Caco-2 (cell line): ENCODE measurements at regions not wholly inside any gene's neighbourhood (a gene's known extent, or its start where the extent isn't known, plus 50 kb on each side); places are given as distances from the start of the nearest gene placed in this dataset.

Source experiments
- BruUV-seq: library from RNA; stranded (reverse); fragments of 400-500 nt; replicated peaks from 2 replicates; lab custom pipeline; 2021; lab: Mats Ljungman, UMichigan
- CTCF ChIA-PET: fragments of 300-600 bp; sonication (Branson Sonifier 250); formaldehyde crosslinking; loops from one replicate; lab custom pipeline; 2022; ENCODE audit warnings: antibody characterized with exemption; lab: Charles Lee
- POLR2A ChIA-PET: fragments of 300-600 bp; sonication (Branson Sonifier 250); formaldehyde crosslinking; loops from one replicate; lab custom pipeline; 2022; ENCODE audit warnings: antibody characterized with exemption; lab: Charles Lee
- DNase-seq, 2 experiments: peaks; one replicate each; pipeline versions ENCODE4 v3.0.0 to v3.0.0-alpha.2; 2020 to 2022
- H3K27me3 ChIP-seq: replicated peaks from 2 replicates; pipeline ENCODE4 v1.6.0; 2011; ENCODE audit warnings: low read length; ENCODE audit not compliant: control insufficient read depth, insufficient read depth
- H3K36me3 ChIP-seq: 2 replicates; pipeline ENCODE4 v1.5.1; 2011; ENCODE audit warnings: low read length; ENCODE audit not compliant: control insufficient read depth, insufficient read depth
- H3K4me1 ChIP-seq: fragments of 250-450 bp; sonication (Bioruptor Pico); 2 replicates; pipeline ENCODE4 v1.5.1; 2020; ENCODE audit warnings: mild to moderate bottlenecking
- H3K4me3 ChIP-seq: 2 replicates; pipeline ENCODE4 v1.5.1; 2011; ENCODE audit warnings: low read depth, mild to moderate bottlenecking, control low read depth, low read length
- H3K9me3 ChIP-seq: fragments of 250-450 bp; sonication (Bioruptor Pico); 2 replicates; pipeline ENCODE4 v1.5.1; 2020; ENCODE audit warnings: mild to moderate bottlenecking, moderate library complexity
- H3K27ac Mint-ChIP-seq: one replicate; pipeline ENCODE4 v1.8.0; 2022; ENCODE audit warnings: mixed read lengths; ENCODE audit not compliant: unreplicated experiment
- H3K27me3 Mint-ChIP-seq: one replicate; pipeline ENCODE4 v1.8.0; 2022; ENCODE audit warnings: mixed read lengths; ENCODE audit not compliant: insufficient read depth, unreplicated experiment
- H3K36me3 Mint-ChIP-seq: one replicate; pipeline ENCODE4 v1.8.0; 2022; ENCODE audit warnings: mild to moderate bottlenecking, mixed read lengths; ENCODE audit not compliant: insufficient read depth, unreplicated experiment
- H3K4me1 Mint-ChIP-seq: one replicate; pipeline ENCODE4 v1.8.0; 2022; ENCODE audit warnings: low read depth, mixed read lengths; ENCODE audit not compliant: unreplicated experiment
- H3K4me3 Mint-ChIP-seq: one replicate; pipeline ENCODE4 v1.8.0; 2022; ENCODE audit warnings: mild to moderate bottlenecking, moderate library complexity, mixed read lengths; ENCODE audit not compliant: unreplicated experiment
- H3K9me3 Mint-ChIP-seq: one replicate; pipeline ENCODE4 v1.8.0; 2022; ENCODE audit warnings: mixed read lengths; ENCODE audit not compliant: unreplicated experiment
- CTCF ChIP-seq, 2 experiments: fragments of 200-600 bp in 1 of 2; IDR thresholded peaks; 1 replicate in 1 of 2; 2 replicates in 1 of 2; pipeline versions ENCODE4 v1.5.1 to v1.8.0; 2011 to 2022; ENCODE audit warnings: antibody characterized with exemption in 1 of 2, control low read depth in 1 of 2, inconsistent platforms in 1 of 2, low read depth in 1 of 2, low read length in 1 of 2, mild to moderate bottlenecking in 1 of 2, moderate library complexity in 1 of 2; ENCODE audit not compliant: insufficient read depth in 1 of 2, severe bottlenecking in 1 of 2, unreplicated experiment in 1 of 2
- intact Hi-C: fragments of 100-400 bp; cut with micrococcal nuclease; formaldehyde crosslinking; loops from one replicate; pipeline ENCODE4 v1.10.0; 2022; ENCODE audit not compliant: unreplicated experiment

GRCh38 chr16:85521552-85522307, 91.4 kb upstream of the GSE1 start:
- H3K27me3 Mint-ChIP-seq: no peaks in the 10 kb centered on the region
- intact Hi-C loops: loop anchor here (1.0 to 2.0 kb wide), 3 partner anchors 32 to 89 kb away; no protein-coding TSS in a partner anchor
- no peaks in the 10 kb centered on the region for H3K36me3 ChIP-seq
- POLR2A ChIA-PET: interaction anchor here (1.0 kb wide), 1 partner anchor 90 kb away, joined by 3 read pairs; no protein-coding TSS in a partner anchor
- TF ChIP-seq CTCF (IDR thresholded peaks at IDR 0.05; ENCODE audit: insufficient read depth in 1 of 2, low read depth in 1 of 2, low read length in 1 of 2, severe bottlenecking in 1 of 2, unreplicated experiment in 1 of 2): no peak
- DNase-seq: no peak
- no peak overlapping the region for H3K4me3 ChIP-seq
- H3K9me3 Mint-ChIP-seq: peaks cover 14% of the 10 kb centered on the region
- peaks cover 69% of the 10 kb centered on the region for H3K4me1 ChIP-seq
- peak overlapping the region; percentile 57 for H3K4me3 Mint-ChIP-seq
- H3K27me3 ChIP-seq: no peaks in the 10 kb centered on the region
- H3K4me1 Mint-ChIP-seq: peaks cover 45% of the 10 kb centered on the region
- H3K27ac Mint-ChIP-seq: peak overlapping the region; percentile 89
- H3K9me3 ChIP-seq: no peaks in the 10 kb centered on the region
- BruUV-seq: no TSS peak
- CTCF ChIA-PET: interaction anchor here (1.0 to 2.3 kb wide), 3 partner anchors 14 to 31 kb away, joined by 3 to 10 read pairs (median 3); no protein-coding TSS in a partner anchor
- H3K36me3 Mint-ChIP-seq: peaks cover 23% of the 10 kb centered on the region

GRCh38 chr16:85522308-85522841, 90.7 kb upstream of the GSE1 start:
- no TSS peak for BruUV-seq
- no peak overlapping the region for H3K4me3 ChIP-seq
- CTCF ChIA-PET: interaction anchor here (2.3 kb wide), 1 partner anchor 31 kb away, joined by 10 read pairs; no protein-coding TSS in a partner anchor
- peaks cover 14% of the 10 kb centered on the region for H3K9me3 Mint-ChIP-seq
- no peaks in the 10 kb centered on the region for H3K9me3 ChIP-seq
- no peak for DNase-seq
- no peaks in the 10 kb centered on the region for H3K27me3 ChIP-seq
- H3K27me3 Mint-ChIP-seq: no peaks in the 10 kb centered on the region
- H3K4me1 ChIP-seq: peaks cover 76% of the 10 kb centered on the region
- peaks cover 47% of the 10 kb centered on the region for H3K4me1 Mint-ChIP-seq
- POLR2A ChIA-PET: no interaction called here
- intact Hi-C loops: no loop called here
- H3K4me3 Mint-ChIP-seq: peak overlapping the region; percentile 20
- no peak for TF ChIP-seq CTCF (IDR thresholded peaks at IDR 0.05; ENCODE audit: insufficient read depth in 1 of 2, low read depth in 1 of 2, low read length in 1 of 2, severe bottlenecking in 1 of 2, unreplicated experiment in 1 of 2)
- no peaks in the 10 kb centered on the region for H3K36me3 ChIP-seq
- peaks cover 23% of the 10 kb centered on the region for H3K36me3 Mint-ChIP-seq
- peak overlapping the region; percentile 89 for H3K27ac Mint-ChIP-seq

GRCh38 chr16:85522842-85523601, 90.1 kb upstream of the GSE1 start:
- CTCF ChIA-PET: interaction anchor here (0.6 to 3.5 kb wide), 8 partner anchors 8 to 192 kb away, joined by 3 to 12 read pairs (median 5); no protein-coding TSS in a partner anchor
- no peak for DNase-seq
- POLR2A ChIA-PET: interaction anchor here (0.5 to 2.4 kb wide), 2 partner anchors 12 to 25 kb away, joined by 9 to 16 read pairs; no protein-coding TSS in a partner anchor
- Mint-ChIP-seq H3K27ac (peak overlapping the region; percentile 89), H3K9me3 (peaks cover 14% of the 10 kb centered on the region), H3K27me3 (no peaks in the 10 kb centered on the region), H3K4me3 (peak overlapping the region; percentile 33), H3K4me1 (peaks cover 53% of the 10 kb centered on the region), H3K36me3 (peaks cover 23% of the 10 kb centered on the region)
- BruUV-seq: TSS peak; percentile 66
- TF ChIP-seq CTCF (IDR thresholded peaks at IDR 0.05; ENCODE audit: insufficient read depth in 1 of 2, low read depth in 1 of 2, low read length in 1 of 2, severe bottlenecking in 1 of 2, unreplicated experiment in 1 of 2): no peak
- H3K27me3 ChIP-seq: no peaks in the 10 kb centered on the region
- intact Hi-C loops: no loop called here
- peaks cover 82% of the 10 kb centered on the region for H3K4me1 ChIP-seq
- no peaks in the 10 kb centered on the region for H3K36me3 ChIP-seq
- no peaks in the 10 kb centered on the region for H3K9me3 ChIP-seq
- H3K4me3 ChIP-seq: no peak overlapping the region
